Cardiac muscle cell (in vitro differentiated cells and primary cell): ENCODE measurements at regions not wholly inside any gene's neighbourhood (a gene's known extent, or its start where the extent isn't known, plus 50 kb on each side); places are given as distances from the start of the nearest gene placed in this dataset.

Source experiments
- DNase-seq, 2 donors: peaks; one replicate each; pipeline versions ENCODE4 v3.0.0 to v3.0.0-alpha.2; 2010 to 2017; ENCODE audit warnings: low read depth in 1 of 2, low spot score in 1 of 2
- H3K27ac ChIP-seq: fragments of 200-600 bp; sonication (generic); 2 replicates; pipeline ENCODE4 v1.5.1; 2016
- H3K27me3 ChIP-seq: fragments of 200-600 bp; sonication (generic); 2 replicates; pipeline ENCODE4 v1.6.0; 2016; ENCODE audit warnings: control low read depth
- H3K36me3 ChIP-seq: fragments of 200-600 bp; sonication (generic); 2 replicates; pipeline ENCODE4 v1.5.1; 2016; ENCODE audit warnings: control low read depth
- H3K4me1 ChIP-seq: fragments of 200-600 bp; sonication (generic); 2 replicates; pipeline ENCODE4 v1.8.1; 2017; ENCODE audit warnings: low read depth, mild to moderate bottlenecking, mixed run types
- H3K4me3 ChIP-seq: fragments of 200-600 bp; sonication (generic); 2 replicates; pipeline ENCODE4 v1.5.1; 2016; ENCODE audit warnings: mild to moderate bottlenecking
- H3K9me3 ChIP-seq: fragments of 200-600 bp; sonication (generic); 2 replicates; pipeline ENCODE4 v1.5.1; 2017; ENCODE audit warnings: low read depth, mild to moderate bottlenecking, control low read depth
- CTCF ChIP-seq: IDR thresholded peaks from 2 replicates; pipeline ENCODE4 v1.5.1; 2012; ENCODE audit warnings: low read depth, mild to moderate bottlenecking, low read length

GRCh38 chr12:107339932-107340331 lies 246.6 kb upstream of the CRY1 start:
- H3K27me3 ChIP-seq = no peaks in the 10 kb centered on the region
- no peaks in the 10 kb centered on the region for H3K9me3 ChIP-seq
- no peaks in the 10 kb centered on the region for H3K4me1 ChIP-seq
- no peak overlapping the region for H3K27ac ChIP-seq
- no peak overlapping the region for H3K4me3 ChIP-seq
- no peak for TF ChIP-seq CTCF
- DNase-seq = no peak
- no peaks in the 10 kb centered on the region for H3K36me3 ChIP-seq

- TF ChIP-seq CTCF = no peak
- DNase-seq = no peak
Observed at GRCh38 chr12:107340898-107341297, 247.5 kb upstream of the CRY1 start.

GRCh38 chr12:107344035-107344808 lies 250.9 kb upstream of the CRY1 start:
- DNase-seq = no peak
- no peak overlapping the region for H3K4me3 ChIP-seq
- no peak for TF ChIP-seq CTCF
- no peaks in the 10 kb centered on the region for H3K36me3 ChIP-seq
- no peaks in the 10 kb centered on the region for H3K4me1 ChIP-seq
- H3K9me3 ChIP-seq = no peaks in the 10 kb centered on the region
- no peaks in the 10 kb centered on the region for H3K27me3 ChIP-seq
- H3K27ac ChIP-seq = no peak overlapping the region

More at GRCh38 chr12:107340898-107341297, 247.5 kb upstream of the CRY1 start:
- no peak overlapping the region for H3K27ac ChIP-seq
- no peaks in the 10 kb centered on the region for H3K9me3 ChIP-seq
- H3K4me3 ChIP-seq = no peak overlapping the region
- no peaks in the 10 kb centered on the region for H3K27me3 ChIP-seq
- H3K36me3 ChIP-seq = no peaks in the 10 kb centered on the region
- H3K4me1 ChIP-seq = no peaks in the 10 kb centered on the region

- no peaks in the 10 kb centered on the region for H3K9me3 ChIP-seq
- H3K4me3 ChIP-seq = no peak overlapping the region
- no peak for DNase-seq
- no peak for TF ChIP-seq CTCF
- H3K27me3 ChIP-seq = no peaks in the 10 kb centered on the region
- H3K36me3 ChIP-seq = no peaks in the 10 kb centered on the region
- H3K4me1 ChIP-seq = no peaks in the 10 kb centered on the region
- no peak overlapping the region for H3K27ac ChIP-seq
Observed at GRCh38 chr12:107347261-107347660, 253.9 kb upstream of the CRY1 start.

- no peak for TF ChIP-seq CTCF
- peak in 1 of 2 donors; percentile 67 for DNase-seq
- Histone ChIP-seq H3K27me3 (no peaks in the 10 kb centered on the region), H3K36me3 (no peaks in the 10 kb centered on the region), H3K4me1 (no peaks in the 10 kb centered on the region), H3K9me3 (no peaks in the 10 kb centered on the region), H3K4me3 (no peak overlapping the region), H3K27ac (no peak overlapping the region)
Observed at GRCh38 chr12:107349008-107349747, 255.8 kb upstream of the CRY1 start.
